ENCODE measurements at regions not wholly inside any gene's neighbourhood (a gene's known extent, or its start where the extent isn't known, plus 50 kb on each side); places are given as distances from the start of the nearest gene placed in this dataset.

GRCh38 chr2:175540421-175540820 lies 358.9 kb upstream of the ATP5MC3 start:
- Histone ChIP-seq H3K27me3 (no peaks in the 10 kb centered on the region), H3K36me3 (no peaks in the 10 kb centered on the region), H3K27ac (no peak overlapping the region), H3K4me1 (no peaks in the 10 kb centered on the region), H3K9me3 (peaks cover 0 to 13% (median 3%) of the 10 kb centered on the region in 4 donors), H3K4me3 (no peak overlapping the region)
- intact Hi-C loops (cut with DNase I; ENCODE audit: low total_unique reads), result no loop called here
- no peak for DNase-seq
- TF ChIP-seq EP300 (IDR thresholded peaks at IDR 0.05) (no peak), CTCF (IDR thresholded peaks at IDR 0.05) (no peak), POLR2AphosphoS5 (IDR thresholded peaks at IDR 0.05) (no peak), POLR2A (IDR thresholded peaks at IDR 0.05) (no peak)
- 88 to 94% (median 91%) methylated on average over 3 of the region's 3 CpGs for WGBS, 5 donors

GRCh38 chr2:175539122-175539521 lies 357.6 kb upstream of the ATP5MC3 start:
- H3K36me3 ChIP-seq, result no peaks in the 10 kb centered on the region
- TF ChIP-seq CTCF (IDR thresholded peaks at IDR 0.05), result no peak
- TF ChIP-seq POLR2AphosphoS5 (IDR thresholded peaks at IDR 0.05), result no peak
- TF ChIP-seq EP300 (IDR thresholded peaks at IDR 0.05), result no peak
- TF ChIP-seq POLR2A (IDR thresholded peaks at IDR 0.05), result no peak
- no peaks in the 10 kb centered on the region for H3K4me1 ChIP-seq
- intact Hi-C loops (cut with DNase I; ENCODE audit: low total_unique reads), result no loop called here
- 36 to 57% (median 51%) methylated on average over 4 of the region's 4 CpGs for WGBS, 5 donors
- H3K4me3 ChIP-seq, result no peak overlapping the region
- no peaks in the 10 kb centered on the region for H3K27me3 ChIP-seq
- peaks cover 0 to 13% (median 3%) of the 10 kb centered on the region in 4 donors for H3K9me3 ChIP-seq
- no peak overlapping the region for H3K27ac ChIP-seq
- no peak for DNase-seq

GRCh38 chr2:175536059-175536458 lies 354.5 kb upstream of the ATP5MC3 start:
- TF ChIP-seq EP300 (IDR thresholded peaks at IDR 0.05) (no peak), POLR2AphosphoS5 (IDR thresholded peaks at IDR 0.05) (no peak)
- no peak overlapping the region for H3K27ac ChIP-seq
- no peaks in the 10 kb centered on the region for H3K4me1 ChIP-seq
- intact Hi-C loops (cut with DNase I; ENCODE audit: low total_unique reads), result no loop called here
- no peak overlapping the region for H3K4me3 ChIP-seq
- peaks cover 0 to 6% (median 0%) of the 10 kb centered on the region in 4 donors for H3K9me3 ChIP-seq
- 37 to 59% (median 51%) methylated on average over 1 of the region's 1 CpG for WGBS, 5 donors
- no peaks in the 10 kb centered on the region for H3K27me3 ChIP-seq
- DNase-seq, result no peak
- H3K36me3 ChIP-seq, result no peaks in the 10 kb centered on the region

- Histone ChIP-seq H3K4me3 (no peak overlapping the region), H3K4me1 (no peaks in the 10 kb centered on the region), H3K9me3 (peaks cover 0 to 6% (median 0%) of the 10 kb centered on the region in 4 donors), H3K36me3 (no peaks in the 10 kb centered on the region), H3K27me3 (no peaks in the 10 kb centered on the region), H3K27ac (no peak overlapping the region)
- DNase-seq, result no peak
- TF ChIP-seq POLR2A (IDR thresholded peaks at IDR 0.05), result no peak
- no peak for TF ChIP-seq EP300 (IDR thresholded peaks at IDR 0.05)
- TF ChIP-seq POLR2AphosphoS5 (IDR thresholded peaks at IDR 0.05), result no peak
- no peak for TF ChIP-seq CTCF (IDR thresholded peaks at IDR 0.05)
- intact Hi-C loops (cut with DNase I; ENCODE audit: low total_unique reads), result no loop called here
- WGBS, 5 donors, result 67 to 78% (median 75%) methylated on average over 4 of the region's 4 CpGs
Measured at GRCh38 chr2:175535631-175536030, 354.1 kb upstream of the ATP5MC3 start.

GRCh38 chr2:175525975-175526374 lies 344.5 kb upstream of the ATP5MC3 start:
- no peak overlapping the region for H3K27ac ChIP-seq

More at GRCh38 chr2:175525975-175526374, 344.5 kb upstream of the ATP5MC3 start:
- no peaks in the 10 kb centered on the region for H3K27me3 ChIP-seq
- no peak for DNase-seq
- H3K9me3 ChIP-seq, result no peaks in the 10 kb centered on the region
- no peaks in the 10 kb centered on the region for H3K4me1 ChIP-seq
- H3K36me3 ChIP-seq, result no peaks in the 10 kb centered on the region
- TF ChIP-seq CTCF (IDR thresholded peaks at IDR 0.05), result no peak
- TF ChIP-seq POLR2AphosphoS5 (IDR thresholded peaks at IDR 0.05), result no peak
- TF ChIP-seq EP300 (IDR thresholded peaks at IDR 0.05), result no peak
- TF ChIP-seq POLR2A (IDR thresholded peaks at IDR 0.05), result no peak
- intact Hi-C loops (cut with DNase I; ENCODE audit: low total_unique reads), result no loop called here
- no peak overlapping the region for H3K4me3 ChIP-seq
- WGBS, 5 donors, result 54 to 68% (median 66%) methylated on average over 1 of the region's 1 CpG
